NCI-H748 treated with DMSO at 0.1 percent for 48 hours (cell line): ENCODE measurements at regions not wholly inside any gene's neighbourhood (a gene's known extent, or its start where the extent isn't known, plus 50 kb on each side); places are given as distances from the start of the nearest gene placed in this dataset.
"Not testable (repeated sequence)": the region's sequence is repeated elsewhere in the genome, so short reads cannot be mapped to it uniquely, and the experiment has no call there.

Experiments used
- DNase-seq: peaks from one replicate; lab custom pipeline; 2025; lab: John Stamatoyannopoulos, UW

DNA sequence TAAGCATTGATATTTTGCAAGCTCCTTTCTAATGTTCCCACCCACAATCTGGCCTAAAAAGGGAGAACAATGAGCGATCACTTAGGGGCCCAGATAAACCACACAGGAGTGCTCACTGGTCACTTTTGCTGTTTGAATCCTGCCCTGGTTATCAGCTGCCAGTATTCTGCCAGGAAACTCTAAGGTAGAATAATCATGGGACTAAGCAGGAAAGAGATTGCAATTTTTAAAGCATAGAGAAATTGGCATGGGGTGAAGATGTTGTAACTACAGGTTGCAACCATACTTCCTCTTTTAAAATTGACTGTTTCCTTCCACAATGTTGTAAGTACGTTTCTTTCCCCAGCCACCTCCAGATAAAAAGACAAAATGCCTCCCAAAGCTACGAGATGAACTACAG lies 251.2 kb upstream of the CDH11 start:
- DNase-seq: no peak

DNA sequence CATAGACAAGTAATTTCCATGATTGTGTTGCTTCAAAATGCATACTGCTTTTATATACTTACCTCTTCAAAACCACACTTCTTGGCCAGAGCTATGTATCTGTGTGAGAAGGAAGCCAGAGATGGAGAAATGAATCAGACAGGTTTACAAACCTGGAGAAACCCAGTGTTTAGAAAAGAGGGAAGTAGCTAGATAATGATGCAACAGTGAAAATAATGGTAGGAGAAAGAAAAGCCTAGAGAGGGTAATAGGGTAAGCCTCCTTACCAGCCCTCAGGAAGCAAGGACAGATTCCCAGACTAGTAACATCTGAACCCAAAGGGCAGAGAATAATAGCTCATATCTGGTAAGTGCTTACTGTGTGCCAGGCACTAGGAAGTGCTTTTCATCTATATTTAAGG lies 250.3 kb upstream of the CDH11 start:
- no peak for DNase-seq

GRCh38 chr16:65365732-65366715 lies 244.2 kb upstream of the CDH11 start:
- DNase-seq: no peak

DNA sequence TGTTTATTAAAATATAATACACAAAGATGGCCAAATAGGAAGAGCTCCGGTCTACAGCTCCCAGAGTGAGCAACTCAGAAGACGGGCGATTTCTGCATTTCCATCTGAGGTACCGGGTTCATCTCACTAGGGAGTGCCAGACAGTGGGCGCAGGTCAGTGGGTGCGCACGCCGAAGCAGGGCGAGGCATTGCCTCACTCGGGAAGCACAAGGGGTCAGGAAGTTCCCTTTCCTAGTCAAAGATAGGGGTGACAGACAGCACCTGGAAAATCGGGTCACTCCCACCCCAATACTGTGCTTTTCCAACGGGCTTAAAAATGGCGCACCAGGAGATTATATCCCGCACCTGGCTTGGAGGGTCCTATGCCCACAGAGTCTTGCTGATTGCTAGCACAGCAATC lies 234.9 kb upstream of the CDH11 start:
- not testable (repeated sequence) for DNase-seq

DNA sequence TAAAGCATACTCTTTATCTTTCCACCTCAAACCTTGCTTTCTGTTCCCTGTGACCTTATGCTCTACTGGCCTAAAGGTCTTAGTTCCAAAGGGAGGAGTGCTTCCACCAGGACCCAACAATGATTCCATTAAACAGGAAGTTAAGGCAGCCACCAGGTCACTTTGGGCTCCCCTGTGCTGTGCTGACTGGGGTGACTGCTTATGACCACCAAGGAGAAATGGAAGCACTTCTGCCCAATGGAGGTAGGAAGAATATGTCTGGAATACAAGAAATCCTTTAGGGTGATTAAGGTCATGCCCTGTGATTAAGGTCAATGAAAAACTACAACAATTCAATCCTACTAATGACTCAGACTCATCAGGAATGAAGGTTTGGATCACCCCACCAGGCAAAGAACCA lies 233.8 kb upstream of the CDH11 start:
- no peak for DNase-seq

GRCh38 chr16:65353183-65353582 lies 231.3 kb upstream of the CDH11 start:
- DNase-seq: no peak

DNA sequence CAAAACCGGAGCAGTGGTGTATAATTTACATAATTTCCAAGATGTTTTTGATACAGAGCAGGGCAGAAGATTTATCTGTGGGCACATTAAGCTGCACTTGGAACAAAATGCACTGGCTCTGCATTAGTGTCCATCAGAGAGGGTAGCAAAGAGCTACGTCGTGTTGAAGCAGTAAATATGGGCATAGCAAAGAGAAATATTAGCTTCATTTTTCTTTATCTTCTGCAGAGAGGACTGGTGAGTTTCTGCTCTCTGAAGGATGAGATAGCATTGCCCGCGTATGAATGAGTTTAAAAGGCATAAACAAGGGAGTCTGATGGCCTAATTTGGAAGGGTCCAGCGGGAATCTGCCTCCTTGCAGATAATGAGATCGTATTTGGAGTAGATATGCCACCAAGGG lies 227.8 kb upstream of the CDH11 start:
- no peak for DNase-seq

- DNase-seq: no peak
Measured at GRCh38 chr16:65343556-65343955, 221.7 kb upstream of the CDH11 start.

DNA sequence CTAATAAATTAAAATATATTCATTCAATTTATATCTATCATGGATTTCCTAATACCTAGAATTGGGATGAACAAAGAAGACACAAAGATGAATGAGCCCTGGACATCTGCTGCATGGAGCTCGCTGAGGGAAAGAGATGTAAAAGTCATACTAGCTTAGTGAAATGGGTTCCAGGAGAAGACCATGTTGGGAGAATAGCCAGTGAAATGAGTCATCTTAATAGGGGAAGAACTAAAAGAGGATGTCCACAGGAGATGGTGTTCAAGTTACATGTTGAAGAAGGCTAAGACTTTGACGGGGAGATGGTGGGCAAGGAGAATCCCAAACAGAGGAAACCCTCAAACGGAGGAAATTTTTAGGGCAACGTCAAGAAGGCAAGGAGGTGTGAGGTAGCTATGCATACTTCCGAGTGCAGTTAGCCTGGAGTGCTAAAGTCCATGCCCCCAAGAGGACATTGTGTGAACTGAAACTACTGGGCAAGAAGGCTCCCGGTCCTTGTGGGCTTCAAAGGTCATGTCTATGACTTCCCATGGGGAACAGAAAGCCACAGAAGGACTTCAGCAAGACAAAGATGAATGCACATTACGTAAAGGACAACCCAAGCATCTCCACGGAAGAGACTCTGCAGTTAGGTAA lies 220.5 kb upstream of the CDH11 start:
- DNase-seq: no peak

- no peak for DNase-seq
Measured at GRCh38 chr16:65339062-65339461, 217.2 kb upstream of the CDH11 start.

DNA sequence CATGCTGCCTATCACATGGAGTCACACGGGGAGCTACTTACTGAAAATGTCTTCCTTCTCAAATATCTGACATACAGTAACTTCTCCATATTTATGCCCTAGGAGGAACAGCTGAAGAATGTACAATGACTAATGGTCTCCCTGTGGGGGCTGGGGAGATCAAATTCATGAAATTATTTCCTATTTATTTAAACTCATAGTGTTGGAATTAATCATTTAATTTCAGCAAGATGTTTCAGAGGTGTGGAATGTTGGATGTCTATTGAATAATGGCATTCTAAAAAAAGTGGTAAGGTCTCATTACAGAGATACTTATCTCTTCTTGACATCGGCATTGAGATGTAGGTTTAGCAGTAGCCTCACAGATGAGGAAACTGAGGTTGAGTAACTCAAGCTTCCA lies 214.3 kb upstream of the CDH11 start:
- DNase-seq: no peak

GRCh38 chr16:65334081-65334480 lies 212.2 kb upstream of the CDH11 start:
- no peak for DNase-seq

- DNase-seq: no peak
Measured at GRCh38 chr16:65333283-65333682, 211.4 kb upstream of the CDH11 start.

DNA sequence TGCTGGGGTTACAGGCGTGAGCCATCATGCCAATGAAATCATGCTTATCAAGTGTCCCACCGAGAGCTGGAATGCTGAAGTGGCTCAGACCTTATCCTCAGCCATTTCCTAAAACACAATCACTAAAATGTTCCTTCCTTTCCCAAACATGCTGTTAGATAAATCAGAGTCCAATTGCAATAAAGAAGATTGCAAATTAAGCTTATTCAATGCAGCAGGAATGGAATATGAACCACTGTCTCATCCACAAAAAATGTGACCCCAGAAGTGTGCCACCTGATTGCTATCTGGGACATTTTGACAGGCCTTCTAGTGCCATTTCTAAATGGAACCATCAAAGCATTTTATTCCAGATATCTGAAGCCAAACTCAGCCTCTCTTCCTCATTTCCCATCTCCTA lies 205.5 kb upstream of the CDH11 start:
- no peak for DNase-seq

- DNase-seq: no peak
Measured at GRCh38 chr16:65323655-65324237, 201.9 kb upstream of the CDH11 start.

GRCh38 chr16:65319621-65320231 lies 197.9 kb upstream of the CDH11 start:
- no peak for DNase-seq

DNA sequence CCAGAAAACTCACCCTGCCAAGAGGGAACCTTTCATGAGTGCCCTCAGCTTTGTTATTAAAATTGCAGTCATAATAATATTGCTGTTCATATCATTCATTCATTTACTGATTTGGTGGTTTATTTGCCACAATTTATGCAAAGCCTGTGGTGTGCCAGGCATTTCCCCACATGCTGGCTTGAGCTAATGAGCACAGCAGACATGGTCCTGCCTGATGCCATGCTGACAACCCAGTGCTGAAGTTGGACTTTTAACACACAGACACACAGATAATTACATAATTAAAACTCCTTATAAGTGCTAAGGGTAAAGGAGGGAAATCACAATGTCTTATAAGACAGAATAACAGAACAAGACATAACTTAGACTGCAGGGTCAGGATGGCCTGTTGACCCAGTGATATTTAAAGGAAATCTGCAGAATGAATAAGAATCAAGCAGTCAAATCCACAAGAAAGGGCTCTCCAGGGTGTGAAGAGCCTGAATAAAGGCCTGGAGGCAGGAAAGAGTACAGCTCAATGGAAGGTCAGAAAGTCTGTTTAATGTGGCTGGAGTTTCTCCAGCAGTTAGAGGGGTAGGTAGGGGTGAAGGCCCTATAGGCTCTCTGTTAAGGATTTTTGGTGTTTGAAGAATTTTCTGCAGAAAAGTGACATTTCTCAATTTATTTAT lies 196.9 kb upstream of the CDH11 start:
- DNase-seq: no peak

DNA sequence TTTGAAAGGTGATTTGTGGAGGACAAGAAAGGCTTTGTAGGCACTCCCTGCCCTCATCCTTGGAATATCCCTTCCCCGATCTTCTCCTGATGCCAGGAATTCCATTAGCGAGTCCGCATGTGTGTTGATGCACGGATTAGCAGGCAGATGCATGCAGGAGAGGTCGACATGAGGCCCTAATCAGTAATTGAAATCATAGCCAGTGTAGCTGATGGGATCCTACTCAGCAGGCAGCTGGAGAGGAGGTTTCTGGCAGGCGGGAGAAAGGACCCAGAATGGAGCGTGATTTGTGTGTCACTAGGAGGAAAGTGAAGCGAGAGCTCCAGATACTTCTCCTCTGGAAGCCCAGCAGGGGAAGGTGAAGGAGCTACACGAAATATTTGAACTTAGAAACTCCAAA lies 196.3 kb upstream of the CDH11 start:
- no peak for DNase-seq

- no peak for DNase-seq
Measured at GRCh38 chr16:65316808-65317207, 194.9 kb upstream of the CDH11 start.

GRCh38 chr16:65315081-65315780 lies 193.4 kb upstream of the CDH11 start:
- no peak for DNase-seq

GRCh38 chr16:65314627-65315008 lies 192.8 kb upstream of the CDH11 start:
- no peak for DNase-seq
